Muscle of leg (tissue), 3 donors: ENCODE measurements at regions not wholly inside any gene's neighbourhood (a gene's known extent, or its start where the extent isn't known, plus 50 kb on each side); places are given as distances from the start of the nearest gene placed in this dataset.

Experiments used
- DNase-seq: peaks from one replicate; pipeline ENCODE4 v3.0.0; 2013
- H3K27ac ChIP-seq: one replicate; pipeline ENCODE4 v1.5.1; 2013; ENCODE audit warnings: mild to moderate bottlenecking, low read length, control low read depth
- H3K27me3 ChIP-seq: one replicate; pipeline ENCODE4 v1.6.1; 2013; ENCODE audit warnings: low read length; ENCODE audit not compliant: control insufficient read depth, insufficient read depth
- H3K36me3 ChIP-seq: one replicate; pipeline ENCODE4 v1.6.1; 2013; ENCODE audit warnings: low read length; ENCODE audit not compliant: control insufficient read depth, insufficient read depth
- H3K4me1 ChIP-seq: one replicate; pipeline ENCODE4 v1.6.1; 2013; ENCODE audit warnings: low read length; ENCODE audit not compliant: control insufficient read depth, insufficient read depth
- H3K4me3 ChIP-seq: one replicate; pipeline ENCODE4 v1.5.1; 2013; ENCODE audit warnings: low read length, control low read depth
- H3K9me3 ChIP-seq: replicated peaks from 2 replicates; pipeline ENCODE4 v1.6.1; 2013; ENCODE audit warnings: low read depth, low read length; ENCODE audit not compliant: control insufficient read depth
- WGBS: methylation state at CpG from one replicate; pipeline ENCODE4 v1.1.5; 2013; ENCODE audit warnings: missing lambda C conversion rate; ENCODE audit not compliant: insufficient coverage; 5-methylcytosine and 5-hydroxymethylcytosine counted together

GRCh38 chr12:89882792-89883191 lies 174.2 kb upstream of the ATP2B1 start:
- Histone ChIP-seq H3K27ac (no peak overlapping the region), H3K4me3 (no peak overlapping the region), H3K4me1 (peaks cover 3% of the 10 kb centered on the region), H3K36me3 (no peaks in the 10 kb centered on the region), H3K9me3 (no peaks in the 10 kb centered on the region), H3K27me3 (no peaks in the 10 kb centered on the region)
- no peak for DNase-seq

GRCh38 chr12:89882050-89882449 lies 173.4 kb upstream of the ATP2B1 start:
- H3K9me3 ChIP-seq = no peaks in the 10 kb centered on the region
- H3K27me3 ChIP-seq = no peaks in the 10 kb centered on the region
- no peaks in the 10 kb centered on the region for H3K36me3 ChIP-seq
- H3K27ac ChIP-seq = no peak overlapping the region
- no peak overlapping the region for H3K4me3 ChIP-seq
- peaks cover 3% of the 10 kb centered on the region for H3K4me1 ChIP-seq
- peak; percentile 80 for DNase-seq

- no peak for DNase-seq
- Histone ChIP-seq H3K27me3 (no peaks in the 10 kb centered on the region), H3K27ac (no peak overlapping the region), H3K36me3 (no peaks in the 10 kb centered on the region), H3K4me1 (peaks cover 3% of the 10 kb centered on the region), H3K9me3 (no peaks in the 10 kb centered on the region), H3K4me3 (no peak overlapping the region)
- WGBS = 85% methylated on average over 3 of the region's 4 CpGs
Measured at GRCh38 chr12:89880690-89881350, 172.2 kb upstream of the ATP2B1 start.

GRCh38 chr12:89879766-89880165 lies 171.1 kb upstream of the ATP2B1 start:
- WGBS = no CpG with 5 or more reads among the region's 1 CpG
- no peaks in the 10 kb centered on the region for H3K27me3 ChIP-seq
- DNase-seq = no peak
- H3K4me3 ChIP-seq = no peak overlapping the region
- peaks cover 3% of the 10 kb centered on the region for H3K4me1 ChIP-seq
- no peaks in the 10 kb centered on the region for H3K9me3 ChIP-seq
- no peak overlapping the region for H3K27ac ChIP-seq
- no peaks in the 10 kb centered on the region for H3K36me3 ChIP-seq

GRCh38 chr12:89878950-89879349 lies 170.3 kb upstream of the ATP2B1 start:
- H3K9me3 ChIP-seq = no peaks in the 10 kb centered on the region
- no peak for DNase-seq
- no peaks in the 10 kb centered on the region for H3K27me3 ChIP-seq
- no peak overlapping the region for H3K27ac ChIP-seq
- no peak overlapping the region for H3K4me3 ChIP-seq
- peaks cover 7% of the 10 kb centered on the region for H3K4me1 ChIP-seq
- WGBS = no CpG with 5 or more reads among the region's 2 CpGs
- no peaks in the 10 kb centered on the region for H3K36me3 ChIP-seq

GRCh38 chr12:89878327-89878726 lies 169.7 kb upstream of the ATP2B1 start:
- DNase-seq = no peak
- H3K36me3 ChIP-seq = no peaks in the 10 kb centered on the region
- no peak overlapping the region for H3K4me3 ChIP-seq
- H3K4me1 ChIP-seq = peaks cover 8% of the 10 kb centered on the region
- H3K27me3 ChIP-seq = no peaks in the 10 kb centered on the region
- H3K9me3 ChIP-seq = no peaks in the 10 kb centered on the region
- H3K27ac ChIP-seq = no peak overlapping the region
- WGBS = 87% methylated on average over 3 of the region's 6 CpGs

- DNase-seq = no peak
- Histone ChIP-seq H3K4me3 (no peak overlapping the region), H3K36me3 (no peaks in the 10 kb centered on the region), H3K27me3 (no peaks in the 10 kb centered on the region), H3K9me3 (no peaks in the 10 kb centered on the region), H3K27ac (no peak overlapping the region), H3K4me1 (peaks cover 8% of the 10 kb centered on the region)
- no CpG with 5 or more reads among the region's 3 CpGs for WGBS
Measured at GRCh38 chr12:89877671-89878070, 169.0 kb upstream of the ATP2B1 start.

- Histone ChIP-seq H3K4me1 (peaks cover 8% of the 10 kb centered on the region), H3K9me3 (no peaks in the 10 kb centered on the region), H3K36me3 (no peaks in the 10 kb centered on the region), H3K27ac (no peak overlapping the region), H3K4me3 (no peak overlapping the region), H3K27me3 (no peaks in the 10 kb centered on the region)
- DNase-seq = no peak
- 89% methylated on average over 2 of the region's 3 CpGs for WGBS
Measured at GRCh38 chr12:89877136-89877535, 168.5 kb upstream of the ATP2B1 start.

- H3K4me3 ChIP-seq = no peak overlapping the region
- no peaks in the 10 kb centered on the region for H3K27me3 ChIP-seq
- H3K36me3 ChIP-seq = no peaks in the 10 kb centered on the region
- no peak for DNase-seq
- peaks cover 6% of the 10 kb centered on the region for H3K9me3 ChIP-seq
- H3K27ac ChIP-seq = no peak overlapping the region
- WGBS = 40% methylated on average over 1 of the region's 1 CpG
- peaks cover 8% of the 10 kb centered on the region for H3K4me1 ChIP-seq
Measured at GRCh38 chr12:89875809-89876208, 167.2 kb upstream of the ATP2B1 start.

- no peak for DNase-seq
- Histone ChIP-seq H3K4me3 (no peak overlapping the region), H3K27ac (no peak overlapping the region), H3K36me3 (no peaks in the 10 kb centered on the region), H3K4me1 (peaks cover 8% of the 10 kb centered on the region), H3K27me3 (no peaks in the 10 kb centered on the region), H3K9me3 (peaks cover 10% of the 10 kb centered on the region)
- 100% methylated on average over 1 of the region's 2 CpGs for WGBS
Measured at GRCh38 chr12:89875225-89875624, 166.6 kb upstream of the ATP2B1 start.

- Histone ChIP-seq H3K27ac (no peak overlapping the region), H3K4me3 (no peak overlapping the region), H3K9me3 (peaks cover 12% of the 10 kb centered on the region), H3K27me3 (no peaks in the 10 kb centered on the region), H3K36me3 (no peaks in the 10 kb centered on the region), H3K4me1 (peaks cover 8% of the 10 kb centered on the region)
- DNase-seq = peak; percentile 49
- 71% methylated on average over 3 of the region's 5 CpGs for WGBS
Measured at GRCh38 chr12:89874146-89874545, 165.5 kb upstream of the ATP2B1 start.
